ENCODE measurements at regions not wholly inside any gene's neighbourhood (a gene's known extent, or its start where the extent isn't known, plus 50 kb on each side); places are given as distances from the start of the nearest gene placed in this dataset.

- H2BK120ac ChIP-seq (ENCODE audit: low read depth, low read length), result no peak overlapping the region
- no peaks in the 10 kb centered on the region for H3K4me1 ChIP-seq (ENCODE audit: control insufficient read depth in 2 of 2, insufficient read depth in 1 of 2, low read depth in 1 of 2, low read length in 2 of 2)
- WGBS, 2 donors (ENCODE audit: extremely low coverage in 2 of 2, insufficient read length in 2 of 2, insufficient replicate concordance in 1 of 2), result no CpG with 5 or more reads among the region's 1 CpG
These were observed 260.8 kb upstream of the POU2AF2 start for GRCh38 chr11:110984693-110985092.

GRCh38 chr11:110984147-110984546 is 261.4 kb upstream of the POU2AF2 start:
- no peak overlapping the region for H3K4ac ChIP-seq (ENCODE audit: low read length)
- WGBS, 2 donors (ENCODE audit: extremely low coverage in 2 of 2, insufficient read length in 2 of 2, insufficient replicate concordance in 1 of 2), result no CpG with 5 or more reads among the region's 2 CpGs
- H3K27ac ChIP-seq (replicated peaks; ENCODE audit: low read length), result no peak overlapping the region

More at GRCh38 chr11:110984693-110985092, 260.8 kb upstream of the POU2AF2 start:
- no peak overlapping the region for H3K27ac ChIP-seq (replicated peaks; ENCODE audit: low read length)
- no peak overlapping the region for H3K9ac ChIP-seq (ENCODE audit: low read depth, low read length, poor library complexity)
- no peak overlapping the region for H2AFZ ChIP-seq (ENCODE audit: low read length)
- H2BK12ac ChIP-seq (ENCODE audit: low read length), result no peak overlapping the region
- no peaks in the 10 kb centered on the region for H3K79me1 ChIP-seq (ENCODE audit: low read depth, low read length)
- no peak overlapping the region for H3K23ac ChIP-seq (ENCODE audit: low read depth, low read length, poor library complexity)
- no peaks in the 10 kb centered on the region for H3K27me3 ChIP-seq (ENCODE audit: control insufficient read depth in 3 of 3, insufficient read depth in 3 of 3, low read depth in 1 of 3, low read length in 3 of 3)
- no peak overlapping the region for H4K91ac ChIP-seq (ENCODE audit: low read depth, low read length, poor library complexity)
- no peak overlapping the region for H3K4me3 ChIP-seq (ENCODE audit: low read length in 2 of 2)
- DNase-seq (ENCODE audit: low spot score), result no peak
- no peak overlapping the region for H3K18ac ChIP-seq (ENCODE audit: low read length)
- no peaks in the 10 kb centered on the region for H3K9me3 ChIP-seq (replicated peaks in 1 of 2; ENCODE audit: control insufficient read depth in 2 of 2, insufficient read depth in 1 of 2, low read depth in 1 of 2, low read length in 2 of 2)
- H2AK5ac ChIP-seq (ENCODE audit: low read depth, low read length), result no peak overlapping the region
- no peak overlapping the region for H3K4ac ChIP-seq (ENCODE audit: low read length)
- H2BK15ac ChIP-seq (ENCODE audit: low read length), result no peak overlapping the region
- no peak overlapping the region for H3K14ac ChIP-seq (ENCODE audit: low read length)
- no peak overlapping the region for H2BK5ac ChIP-seq (ENCODE audit: low read length)
- no peaks in the 10 kb centered on the region for H3K36me3 ChIP-seq (replicated peaks in 1 of 2; ENCODE audit: control insufficient read depth in 2 of 2, insufficient read depth in 2 of 2, low read length in 2 of 2)
- no peak overlapping the region for H4K8ac ChIP-seq (ENCODE audit: low read depth, low read length)
- no peak overlapping the region for H3K4me2 ChIP-seq (ENCODE audit: insufficient read depth, low read length, poor library complexity, severe bottlenecking)

GRCh38 chr11:110982214-110982613 is 263.3 kb upstream of the POU2AF2 start:
- Histone ChIP-seq H2AFZ (ENCODE audit: low read length) (no peak overlapping the region), H4K91ac (ENCODE audit: low read depth, low read length, poor library complexity) (no peak overlapping the region), H3K9me3 (replicated peaks in 1 of 2; ENCODE audit: control insufficient read depth in 2 of 2, insufficient read depth in 1 of 2, low read depth in 1 of 2, low read length in 2 of 2) (no peaks in the 10 kb centered on the region), H3K4me1 (ENCODE audit: control insufficient read depth in 2 of 2, insufficient read depth in 1 of 2, low read depth in 1 of 2, low read length in 2 of 2) (no peaks in the 10 kb centered on the region), H3K4me3 (ENCODE audit: low read length in 2 of 2) (no peak overlapping the region), H3K9ac (ENCODE audit: low read depth, low read length, poor library complexity) (no peak overlapping the region), H3K18ac (ENCODE audit: low read length) (no peak overlapping the region), H2BK12ac (ENCODE audit: low read length) (no peak overlapping the region), H3K79me1 (ENCODE audit: low read depth, low read length) (no peaks in the 10 kb centered on the region), H3K27ac (replicated peaks; ENCODE audit: low read length) (no peak overlapping the region), H2AK5ac (ENCODE audit: low read depth, low read length) (no peak overlapping the region), H3K14ac (ENCODE audit: low read length) (no peak overlapping the region), H3K4me2 (ENCODE audit: insufficient read depth, low read length, poor library complexity, severe bottlenecking) (no peak overlapping the region), H3K27me3 (ENCODE audit: control insufficient read depth in 3 of 3, insufficient read depth in 3 of 3, low read depth in 1 of 3, low read length in 3 of 3) (no peaks in the 10 kb centered on the region), H3K36me3 (replicated peaks in 1 of 2; ENCODE audit: control insufficient read depth in 2 of 2, insufficient read depth in 2 of 2, low read length in 2 of 2) (no peaks in the 10 kb centered on the region), H4K8ac (ENCODE audit: low read depth, low read length) (no peak overlapping the region), H2BK120ac (ENCODE audit: low read depth, low read length) (no peak overlapping the region), H2BK15ac (ENCODE audit: low read length) (no peak overlapping the region), H3K23ac (ENCODE audit: low read depth, low read length, poor library complexity) (no peak overlapping the region), H3K4ac (ENCODE audit: low read length) (no peak overlapping the region), H2BK5ac (ENCODE audit: low read length) (no peak overlapping the region)
- no peak for DNase-seq (ENCODE audit: low spot score)
- WGBS, 2 donors (ENCODE audit: extremely low coverage in 2 of 2, insufficient read length in 2 of 2, insufficient replicate concordance in 1 of 2), result no CpG with 5 or more reads among the region's 2 CpGs

More at GRCh38 chr11:110984147-110984546, 261.4 kb upstream of the POU2AF2 start:
- Histone ChIP-seq H3K36me3 (replicated peaks in 1 of 2; ENCODE audit: control insufficient read depth in 2 of 2, insufficient read depth in 2 of 2, low read length in 2 of 2) (no peaks in the 10 kb centered on the region), H3K79me1 (ENCODE audit: low read depth, low read length) (no peaks in the 10 kb centered on the region), H3K9me3 (replicated peaks in 1 of 2; ENCODE audit: control insufficient read depth in 2 of 2, insufficient read depth in 1 of 2, low read depth in 1 of 2, low read length in 2 of 2) (no peaks in the 10 kb centered on the region), H2AFZ (ENCODE audit: low read length) (no peak overlapping the region), H2BK5ac (ENCODE audit: low read length) (no peak overlapping the region), H2BK15ac (ENCODE audit: low read length) (no peak overlapping the region), H3K18ac (ENCODE audit: low read length) (no peak overlapping the region), H2BK12ac (ENCODE audit: low read length) (no peak overlapping the region), H3K23ac (ENCODE audit: low read depth, low read length, poor library complexity) (no peak overlapping the region), H3K4me3 (ENCODE audit: low read length in 2 of 2) (no peak overlapping the region), H3K27me3 (ENCODE audit: control insufficient read depth in 3 of 3, insufficient read depth in 3 of 3, low read depth in 1 of 3, low read length in 3 of 3) (no peaks in the 10 kb centered on the region), H4K91ac (ENCODE audit: low read depth, low read length, poor library complexity) (no peak overlapping the region), H3K4me1 (ENCODE audit: control insufficient read depth in 2 of 2, insufficient read depth in 1 of 2, low read depth in 1 of 2, low read length in 2 of 2) (no peaks in the 10 kb centered on the region), H2AK5ac (ENCODE audit: low read depth, low read length) (no peak overlapping the region), H3K9ac (ENCODE audit: low read depth, low read length, poor library complexity) (no peak overlapping the region), H4K8ac (ENCODE audit: low read depth, low read length) (no peak overlapping the region), H3K4me2 (ENCODE audit: insufficient read depth, low read length, poor library complexity, severe bottlenecking) (no peak overlapping the region), H2BK120ac (ENCODE audit: low read depth, low read length) (no peak overlapping the region), H3K14ac (ENCODE audit: low read length) (no peak overlapping the region)
- no peak for DNase-seq (ENCODE audit: low spot score)

- no peak overlapping the region for H2BK120ac ChIP-seq (ENCODE audit: low read depth, low read length)
- no peak overlapping the region for H2BK5ac ChIP-seq (ENCODE audit: low read length)
- no peak overlapping the region for H2BK15ac ChIP-seq (ENCODE audit: low read length)
- no peak overlapping the region for H2BK12ac ChIP-seq (ENCODE audit: low read length)
- H3K4ac ChIP-seq (ENCODE audit: low read length), result no peak overlapping the region
- no peak for DNase-seq (ENCODE audit: low spot score)
- WGBS, 2 donors (ENCODE audit: extremely low coverage in 2 of 2, insufficient read length in 2 of 2, insufficient replicate concordance in 1 of 2), result no CpG with 5 or more reads among the region's 1 CpG
- no peak overlapping the region for H3K27ac ChIP-seq (replicated peaks; ENCODE audit: low read length)
- no peaks in the 10 kb centered on the region for H3K27me3 ChIP-seq (ENCODE audit: control insufficient read depth in 3 of 3, insufficient read depth in 3 of 3, low read depth in 1 of 3, low read length in 3 of 3)
- H3K79me1 ChIP-seq (ENCODE audit: low read depth, low read length), result no peaks in the 10 kb centered on the region
- no peaks in the 10 kb centered on the region for H3K36me3 ChIP-seq (replicated peaks in 1 of 2; ENCODE audit: control insufficient read depth in 2 of 2, insufficient read depth in 2 of 2, low read length in 2 of 2)
- no peaks in the 10 kb centered on the region for H3K9me3 ChIP-seq (replicated peaks in 1 of 2; ENCODE audit: control insufficient read depth in 2 of 2, insufficient read depth in 1 of 2, low read depth in 1 of 2, low read length in 2 of 2)
- no peak overlapping the region for H3K4me3 ChIP-seq (ENCODE audit: low read length in 2 of 2)
- no peaks in the 10 kb centered on the region for H3K4me1 ChIP-seq (ENCODE audit: control insufficient read depth in 2 of 2, insufficient read depth in 1 of 2, low read depth in 1 of 2, low read length in 2 of 2)
- H2AK5ac ChIP-seq (ENCODE audit: low read depth, low read length), result no peak overlapping the region
- no peak overlapping the region for H3K18ac ChIP-seq (ENCODE audit: low read length)
- no peak overlapping the region for H2AFZ ChIP-seq (ENCODE audit: low read length)
- H3K4me2 ChIP-seq (ENCODE audit: insufficient read depth, low read length, poor library complexity, severe bottlenecking), result no peak overlapping the region
- no peak overlapping the region for H3K14ac ChIP-seq (ENCODE audit: low read length)
- H3K9ac ChIP-seq (ENCODE audit: low read depth, low read length, poor library complexity), result no peak overlapping the region
- no peak overlapping the region for H4K8ac ChIP-seq (ENCODE audit: low read depth, low read length)
- no peak overlapping the region for H3K23ac ChIP-seq (ENCODE audit: low read depth, low read length, poor library complexity)
- no peak overlapping the region for H4K91ac ChIP-seq (ENCODE audit: low read depth, low read length, poor library complexity)
These were observed 265.8 kb upstream of the POU2AF2 start for GRCh38 chr11:110979696-110980095.

Measured in neuronal stem cell (in vitro differentiated cells).